WTC11 (cell line): ENCODE measurements at regions not wholly inside any gene's neighbourhood (a gene's known extent, or its start where the extent isn't known, plus 50 kb on each side); places are given as distances from the start of the nearest gene placed in this dataset.

ENCODE experiments used
- CBFB ChIP-seq: sonication (generic); formaldehyde crosslinking; IDR thresholded peaks from 2 replicates; pipeline ENCODE4 v1.8.1; 2022; ENCODE audit warnings: mild to moderate bottlenecking, low read depth, missing genetic modification reagents
- FOXK1 ChIP-seq: sonication (generic); formaldehyde crosslinking; IDR thresholded peaks from 2 replicates; pipeline ENCODE4 v1.8.0; 2022; ENCODE audit warnings: mild to moderate bottlenecking, moderate library complexity, missing genetic modification reagents
- PRRX2 ChIP-seq: fragments of 250-450 bp; sonication (Bioruptor Pico); IDR thresholded peaks from 2 replicates; pipeline ENCODE4 v1.8.0; 2021; ENCODE audit warnings: mild to moderate bottlenecking
- TEAD1 ChIP-seq: sonication (generic); formaldehyde crosslinking; IDR thresholded peaks from 2 replicates; pipeline ENCODE4 v1.8.0; 2022; ENCODE audit warnings: mild to moderate bottlenecking, missing genetic modification reagents
- ZNF263 ChIP-seq: sonication (generic); formaldehyde crosslinking; IDR thresholded peaks from 2 replicates; pipeline ENCODE4 v1.8.1; 2022; ENCODE audit warnings: low read depth, mild to moderate bottlenecking, moderate library complexity, missing genetic modification reagents
- ZNF671 ChIP-seq: fragments of 250-450 bp; sonication (Bioruptor Pico); IDR thresholded peaks from 2 replicates; pipeline ENCODE4 v1.8.0; 2021; ENCODE audit warnings: mild to moderate bottlenecking
- TF ChIP-seq, protein P1 (sequence below): fragments of 200-600 bp; IDR thresholded peaks from 2 replicates; pipeline ENCODE4 v1.8.0; 2022; ENCODE audit warnings: antibody characterized with exemption
- TF ChIP-seq, protein P2 (sequence below): sonication (generic); formaldehyde crosslinking; IDR thresholded peaks from 2 replicates; pipeline ENCODE4 v1.8.0; 2022; ENCODE audit warnings: mild to moderate bottlenecking, missing genetic modification reagents

DNA sequence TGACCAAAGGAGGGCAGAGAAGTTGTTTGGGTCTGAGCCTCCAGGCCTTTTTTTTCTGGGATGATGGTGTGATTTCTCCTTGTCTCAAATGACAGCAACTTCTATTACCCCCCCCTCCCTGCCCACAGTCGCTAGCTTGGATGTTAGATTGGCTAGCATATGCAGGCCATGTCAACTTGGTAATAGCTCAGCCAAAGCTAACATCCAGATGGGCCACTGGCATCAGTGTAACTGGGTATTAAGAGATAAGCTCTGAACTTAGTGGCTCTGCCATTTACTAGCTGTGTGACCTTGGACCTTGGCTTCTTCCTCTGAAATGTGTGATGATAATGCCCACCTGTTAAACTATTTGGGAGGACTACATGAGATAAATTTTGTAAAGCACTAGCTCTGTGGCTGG, 86.9 kb upstream of the TSPAN2 start:
- TF ChIP-seq ZNF671 (CRISPR knock-in tag) (no peak), CBFB (CRISPR knock-in tag) (no peak), ZNF263 (CRISPR knock-in tag) (no peak), FOXK1 (CRISPR knock-in tag) (no peak), TEAD1 (CRISPR knock-in tag) (no peak), PRRX2 (CRISPR knock-in tag) (no peak)
- TF ChIP-seq, protein P1, sequence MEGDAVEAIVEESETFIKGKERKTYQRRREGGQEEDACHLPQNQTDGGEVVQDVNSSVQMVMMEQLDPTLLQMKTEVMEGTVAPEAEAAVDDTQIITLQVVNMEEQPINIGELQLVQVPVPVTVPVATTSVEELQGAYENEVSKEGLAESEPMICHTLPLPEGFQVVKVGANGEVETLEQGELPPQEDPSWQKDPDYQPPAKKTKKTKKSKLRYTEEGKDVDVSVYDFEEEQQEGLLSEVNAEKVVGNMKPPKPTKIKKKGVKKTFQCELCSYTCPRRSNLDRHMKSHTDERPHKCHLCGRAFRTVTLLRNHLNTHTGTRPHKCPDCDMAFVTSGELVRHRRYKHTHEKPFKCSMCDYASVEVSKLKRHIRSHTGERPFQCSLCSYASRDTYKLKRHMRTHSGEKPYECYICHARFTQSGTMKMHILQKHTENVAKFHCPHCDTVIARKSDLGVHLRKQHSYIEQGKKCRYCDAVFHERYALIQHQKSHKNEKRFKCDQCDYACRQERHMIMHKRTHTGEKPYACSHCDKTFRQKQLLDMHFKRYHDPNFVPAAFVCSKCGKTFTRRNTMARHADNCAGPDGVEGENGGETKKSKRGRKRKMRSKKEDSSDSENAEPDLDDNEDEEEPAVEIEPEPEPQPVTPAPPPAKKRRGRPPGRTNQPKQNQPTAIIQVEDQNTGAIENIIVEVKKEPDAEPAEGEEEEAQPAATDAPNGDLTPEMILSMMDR: no peak
- TF ChIP-seq, protein P2, sequence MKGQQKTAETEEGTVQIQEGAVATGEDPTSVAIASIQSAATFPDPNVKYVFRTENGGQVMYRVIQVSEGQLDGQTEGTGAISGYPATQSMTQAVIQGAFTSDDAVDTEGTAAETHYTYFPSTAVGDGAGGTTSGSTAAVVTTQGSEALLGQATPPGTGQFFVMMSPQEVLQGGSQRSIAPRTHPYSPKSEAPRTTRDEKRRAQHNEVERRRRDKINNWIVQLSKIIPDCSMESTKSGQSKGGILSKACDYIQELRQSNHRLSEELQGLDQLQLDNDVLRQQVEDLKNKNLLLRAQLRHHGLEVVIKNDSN (CRISPR knock-in tag): no peak
